Skeletal muscle cell (primary cell): ENCODE measurements at regions not wholly inside any gene's neighbourhood (a gene's known extent, or its start where the extent isn't known, plus 50 kb on each side); places are given as distances from the start of the nearest gene placed in this dataset.
A peak's percentile ranks its signal among the peaks of the same experiment; 100 is the strongest.

Experiments used
- DNase-seq: peaks from one replicate; pipeline ENCODE4 v3.0.0-alpha.2; 2010; ENCODE audit warnings: low read depth
- H3K4me3 ChIP-seq: 2 replicates; pipeline ENCODE4 v1.5.1; 2011; ENCODE audit warnings: low read depth, mild to moderate bottlenecking, control low read depth, low read length, moderate library complexity

DNA sequence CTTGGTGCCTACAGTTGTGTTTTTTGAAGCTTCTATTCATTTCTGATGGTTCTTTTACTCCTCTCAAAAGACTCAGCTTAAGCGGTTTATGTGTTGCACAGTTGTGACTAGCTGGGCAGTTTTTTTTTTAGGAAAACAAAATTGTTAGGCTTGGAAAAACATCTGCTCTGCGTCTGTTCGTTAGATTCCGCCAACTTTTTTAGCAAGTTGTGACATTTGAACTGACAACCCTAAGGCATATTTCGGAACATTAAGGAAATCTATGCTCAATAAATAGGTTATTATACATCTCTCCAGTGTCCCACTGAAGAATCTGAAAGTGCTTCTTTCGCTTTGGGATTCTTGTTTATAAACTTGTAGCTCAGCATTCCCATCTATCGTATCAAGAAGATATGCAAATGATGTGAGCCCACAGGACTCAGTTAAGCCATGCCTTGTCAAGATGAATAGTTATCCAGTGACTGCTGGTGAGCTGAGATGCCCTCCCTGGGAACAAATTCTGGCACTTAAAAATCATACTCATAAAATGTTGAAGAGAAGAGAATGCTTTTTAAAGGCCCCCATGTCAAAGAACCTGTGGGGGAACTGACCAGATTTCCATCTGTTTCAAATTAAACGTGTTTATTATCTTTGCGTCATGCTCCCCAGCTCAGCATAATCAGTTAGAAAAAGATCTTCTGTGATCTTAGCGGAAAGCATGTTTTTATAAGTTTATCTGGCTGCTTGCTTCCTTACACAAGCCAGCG, 109.0 kb upstream of the FAM20A start:
- no peak overlapping the region for H3K4me3 ChIP-seq
- DNase-seq: peak; percentile 67

DNA sequence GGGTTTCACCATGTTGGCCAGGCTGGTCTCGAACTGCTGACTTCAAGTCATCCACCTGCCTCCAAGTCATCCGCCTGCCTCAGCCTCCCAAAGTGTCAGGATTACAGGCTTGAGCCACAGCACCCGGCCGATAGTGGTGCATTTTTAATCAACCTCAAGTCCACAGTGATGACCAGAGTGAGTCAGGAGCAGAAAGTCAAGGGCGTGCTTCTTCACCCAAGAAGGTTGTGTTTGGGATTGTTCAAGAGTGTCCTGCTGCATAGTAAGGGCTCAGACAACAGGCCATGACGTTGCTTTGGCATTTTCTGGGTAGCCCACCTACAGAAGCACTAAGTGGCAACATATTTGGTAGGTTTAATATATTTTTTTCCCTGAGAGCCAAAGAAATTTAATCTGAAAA, 108.3 kb upstream of the FAM20A start:
- no peak overlapping the region for H3K4me3 ChIP-seq
- no peak for DNase-seq

DNA sequence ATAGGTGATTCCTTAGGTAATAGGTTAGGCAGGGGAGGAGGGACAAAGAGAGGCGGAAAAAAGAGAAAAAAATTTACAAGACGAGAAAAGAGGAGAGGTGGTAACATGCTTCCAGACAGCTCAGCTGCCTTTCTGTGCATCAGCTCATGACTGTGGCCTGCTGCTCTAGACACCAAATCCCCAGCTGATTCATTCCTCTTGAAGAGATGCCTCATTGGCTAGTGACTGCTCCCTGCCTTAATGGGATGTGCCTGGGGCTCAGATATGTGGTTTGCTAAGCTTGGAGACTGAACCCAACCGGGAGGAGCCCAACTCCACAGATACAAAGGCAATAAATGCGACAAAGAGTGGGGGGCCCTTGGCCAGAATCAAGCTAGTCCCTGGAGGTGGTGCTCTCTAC, 105.9 kb upstream of the FAM20A start:
- no peak for DNase-seq
- H3K4me3 ChIP-seq: no peak overlapping the region

DNA sequence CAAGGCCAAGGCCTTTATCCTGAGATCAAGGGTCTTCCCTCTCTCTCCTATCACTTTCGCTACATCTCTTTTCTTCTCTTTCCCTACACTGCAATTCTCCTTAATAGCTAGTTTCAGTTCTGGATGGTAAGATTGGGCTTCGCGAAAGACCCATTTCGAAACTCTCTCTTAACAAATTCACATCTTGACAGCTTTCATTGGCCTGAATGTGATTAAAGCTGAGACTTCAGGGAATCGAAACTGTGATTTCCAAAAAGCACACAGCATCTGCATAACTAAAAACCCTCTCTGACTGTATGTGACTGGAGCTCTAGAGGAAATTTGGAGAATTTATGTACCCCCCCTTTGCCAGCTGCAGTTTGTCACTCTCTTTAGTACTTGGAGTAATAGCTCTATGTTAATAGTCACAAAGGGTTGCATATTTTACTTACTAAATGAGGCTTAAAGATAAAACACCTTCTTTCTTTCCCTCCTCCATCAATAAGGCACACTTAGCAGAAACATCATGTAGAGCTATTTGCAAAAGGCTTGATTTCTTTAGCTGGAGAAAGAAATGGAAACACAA, 105.3 kb upstream of the FAM20A start:
- no peak for DNase-seq

DNA sequence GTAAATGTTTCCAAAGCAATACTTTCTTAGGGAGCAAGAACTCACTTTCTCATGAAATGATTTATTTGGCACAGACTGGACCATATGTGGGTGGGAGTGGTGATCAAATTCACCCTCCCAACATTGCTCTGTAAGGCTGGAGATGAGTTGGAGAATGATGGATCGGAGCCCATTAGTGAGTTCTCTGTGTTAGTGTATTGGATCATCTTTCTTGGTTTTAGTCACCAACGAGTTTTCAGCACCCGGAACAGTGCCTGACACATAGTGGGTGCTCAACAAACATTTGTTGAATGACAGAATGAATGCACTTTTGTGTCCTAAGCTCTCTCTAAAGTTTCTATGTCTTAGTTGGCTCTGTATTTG, 104.5 kb upstream of the FAM20A start:
- H3K4me3 ChIP-seq: no peak overlapping the region
- no peak for DNase-seq

More for the DNA sequence above, 105.3 kb upstream of the FAM20A start:
- H3K4me3 ChIP-seq: no peak overlapping the region

DNA sequence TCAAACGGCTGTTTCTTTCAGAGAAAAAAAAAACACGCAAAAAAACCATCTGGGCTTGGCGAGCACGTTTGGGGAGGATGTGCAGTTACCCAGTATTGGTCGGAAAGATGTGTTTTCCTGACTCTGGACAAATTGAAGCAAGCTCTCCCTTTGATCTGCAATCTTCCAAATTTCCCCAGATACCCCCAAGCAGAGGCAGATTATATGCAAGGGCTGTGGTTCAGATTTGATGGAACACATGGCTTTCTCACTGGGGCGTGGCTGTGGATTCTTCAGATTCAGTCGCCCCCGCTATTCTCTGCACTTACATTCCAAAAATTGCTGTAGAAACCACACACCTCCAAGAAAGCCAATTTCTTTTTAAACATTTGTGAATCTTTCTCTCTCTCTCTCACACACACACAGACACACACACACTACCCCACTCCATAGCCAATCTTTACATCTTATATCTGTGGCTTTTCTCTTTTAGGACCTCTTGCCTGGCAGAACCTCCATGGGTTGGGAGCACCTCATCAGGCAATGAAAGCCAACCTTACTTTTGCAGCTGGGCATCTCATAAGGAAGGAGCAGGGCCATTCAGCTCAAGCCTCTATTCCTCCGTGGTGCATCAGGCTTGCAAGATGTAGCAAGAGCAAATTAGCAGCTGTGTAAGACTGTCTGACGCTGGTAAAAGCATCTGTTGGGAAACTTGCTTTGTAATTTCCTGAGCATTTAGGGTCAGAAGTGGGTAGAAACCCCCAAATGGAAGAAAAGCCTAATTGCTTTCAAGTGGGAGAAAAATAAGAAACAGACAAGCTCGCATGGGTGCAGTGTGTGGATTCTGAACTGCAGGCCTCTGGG, 103.9 kb upstream of the FAM20A start:
- H3K4me3 ChIP-seq: peak overlapping the region; percentile 8
- DNase-seq: peak; percentile 89

DNA sequence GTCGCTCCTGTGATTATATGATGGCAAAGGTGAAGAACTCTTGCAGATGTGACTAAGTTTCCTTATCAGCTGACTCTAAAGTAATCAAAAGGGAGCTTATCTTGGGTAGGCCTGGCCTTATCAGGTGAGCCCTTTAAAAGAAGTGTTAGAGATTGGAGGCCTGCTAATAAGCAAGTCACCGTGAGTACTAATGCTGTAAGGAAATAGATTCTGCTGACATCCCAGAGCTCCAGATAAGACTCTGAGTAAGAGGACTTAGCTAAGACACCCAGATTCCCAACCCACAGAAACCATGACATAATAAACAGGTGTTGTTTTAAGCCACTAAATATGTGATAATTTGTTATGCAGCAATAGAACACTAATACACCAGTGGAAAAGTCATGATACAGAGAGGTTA, 99.9 kb upstream of the FAM20A start:
- no peak overlapping the region for H3K4me3 ChIP-seq
- no peak for DNase-seq

DNA sequence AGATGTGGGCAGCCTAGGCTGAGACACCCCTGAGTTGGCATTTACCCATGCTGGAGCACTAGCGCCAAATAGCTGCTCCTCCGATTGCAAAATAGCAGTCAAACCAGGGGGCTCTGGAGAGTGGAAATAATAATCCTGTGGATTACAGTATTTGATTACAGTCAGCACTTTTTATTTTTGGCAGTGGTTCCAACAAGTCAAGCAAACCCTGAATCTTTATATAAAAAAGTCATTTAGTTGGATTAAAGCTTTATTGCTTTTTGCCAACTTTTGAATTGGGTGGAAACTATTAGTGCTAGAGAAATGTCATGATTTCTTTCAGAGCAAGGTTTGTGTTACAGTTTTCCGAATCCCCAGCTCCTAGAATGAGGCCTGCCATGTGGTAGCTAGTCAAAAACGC, 99.3 kb upstream of the FAM20A start:
- no peak overlapping the region for H3K4me3 ChIP-seq
- no peak for DNase-seq

DNA sequence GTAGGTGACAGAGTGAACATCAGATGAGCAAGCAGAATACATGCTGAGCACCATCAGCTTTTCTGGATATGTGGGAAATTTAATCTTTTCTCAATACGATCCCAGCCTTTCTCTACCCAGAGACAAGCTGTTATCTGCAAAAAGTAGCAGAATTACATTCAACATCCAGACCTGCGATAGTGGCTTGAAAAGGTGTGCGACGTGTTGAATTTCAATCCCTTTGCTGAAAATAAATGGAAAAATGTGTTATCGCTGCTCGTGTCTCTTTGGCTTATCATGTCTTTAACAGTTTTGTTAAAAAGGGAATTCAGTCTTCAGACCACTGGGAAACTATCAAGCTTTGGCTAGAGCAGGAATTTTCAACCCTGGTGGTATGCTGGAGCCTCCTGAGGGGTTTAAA, 98.8 kb upstream of the FAM20A start:
- no peak for DNase-seq
- no peak overlapping the region for H3K4me3 ChIP-seq

DNA sequence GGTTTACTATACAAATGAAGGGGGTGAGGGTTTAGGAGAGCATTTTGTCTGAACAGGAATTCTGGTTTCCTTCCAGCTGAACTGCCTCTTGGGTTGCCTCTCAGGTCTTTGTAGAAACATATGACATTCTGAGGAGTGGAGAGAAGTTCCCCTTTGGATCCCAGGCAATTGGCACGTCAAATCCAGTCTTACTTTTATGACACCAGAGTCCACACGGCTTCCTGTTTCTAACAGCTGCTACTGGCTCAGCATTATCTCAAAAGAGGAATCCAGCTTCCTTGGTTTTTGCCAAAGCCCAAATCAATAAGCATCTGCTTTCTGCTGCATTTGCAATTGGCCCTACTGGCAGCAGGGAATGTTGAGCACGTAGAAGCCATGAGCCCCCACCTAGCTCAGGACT, 97.6 kb upstream of the FAM20A start:
- DNase-seq: no peak
- no peak overlapping the region for H3K4me3 ChIP-seq

DNA sequence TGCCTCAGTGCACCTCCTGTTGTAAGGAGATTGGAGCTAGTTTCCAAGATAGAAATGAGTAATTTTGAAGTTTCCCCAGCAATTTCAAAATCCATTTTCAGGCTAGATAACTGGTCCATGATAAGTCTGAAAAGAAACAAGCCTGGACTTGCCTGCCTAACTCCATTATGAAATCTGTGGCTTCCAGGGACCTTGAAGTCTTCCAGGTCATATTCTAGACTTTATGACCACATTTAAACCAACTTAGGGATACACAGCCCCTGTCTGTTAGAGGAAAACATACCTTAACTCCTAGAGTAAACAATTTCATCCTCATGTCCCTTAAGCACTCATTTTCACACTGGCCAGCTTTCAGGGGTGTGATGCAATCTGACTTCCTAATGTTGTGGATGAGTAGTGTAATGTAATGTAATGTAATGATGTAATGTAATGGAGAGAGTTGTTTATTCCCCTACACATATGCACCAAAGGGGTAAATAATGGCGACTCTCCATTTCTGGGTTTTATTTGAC, 96.7 kb upstream of the FAM20A start:
- no peak overlapping the region for H3K4me3 ChIP-seq
- DNase-seq: peak; percentile 85

DNA sequence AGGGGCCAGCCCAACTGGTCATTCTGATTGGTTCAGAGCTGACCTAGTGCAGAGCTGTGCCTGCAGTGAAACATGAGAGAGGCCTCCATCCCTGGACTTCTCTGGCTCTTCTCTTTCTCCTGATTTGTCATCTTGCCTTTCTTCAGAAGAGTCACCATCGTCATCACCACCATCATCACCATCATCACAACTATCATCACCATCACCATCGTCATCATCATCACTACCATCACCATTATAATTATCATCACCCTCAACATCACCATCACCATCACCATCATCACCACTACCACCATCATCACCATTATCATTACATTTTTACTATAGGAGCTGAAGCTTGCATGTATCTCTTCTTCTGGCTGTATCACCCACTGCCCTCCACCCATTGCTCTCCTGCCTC, 94.5 kb upstream of the FAM20A start:
- H3K4me3 ChIP-seq: no peak overlapping the region
- DNase-seq: no peak

DNA sequence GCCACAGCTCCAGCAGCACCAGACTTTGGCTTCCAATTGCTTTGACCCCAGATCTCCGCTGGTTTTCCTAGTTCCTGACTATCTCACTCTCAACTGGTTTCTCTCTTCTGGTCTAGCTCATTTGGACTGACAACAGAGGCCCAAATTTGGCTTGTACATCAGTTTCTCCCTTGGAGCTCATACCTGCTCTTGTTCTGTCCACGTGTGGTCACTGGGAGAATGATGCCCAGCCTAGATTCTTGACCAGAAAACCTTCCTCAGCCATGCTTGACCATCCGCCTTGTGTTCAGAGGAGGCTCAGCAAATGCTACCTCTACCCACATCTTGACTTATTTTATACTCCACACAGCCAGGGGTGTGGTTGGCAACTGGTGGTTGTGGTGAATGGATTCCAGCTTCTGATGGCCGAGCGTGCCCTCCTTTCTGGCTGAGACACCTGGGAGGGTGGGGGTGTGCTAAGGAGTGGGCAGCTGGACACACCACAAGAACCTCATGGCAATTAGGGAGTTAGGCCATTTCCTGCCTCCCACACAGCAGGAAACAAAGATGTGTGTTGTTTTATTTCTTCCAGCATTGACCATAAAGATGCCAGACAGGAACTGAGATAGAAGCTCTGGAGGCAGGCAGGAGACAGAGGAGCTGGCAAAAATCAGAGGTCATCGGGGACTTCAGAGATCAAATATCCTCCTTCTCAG, 93.8 kb upstream of the FAM20A start:
- peak; percentile 53 for DNase-seq
- no peak overlapping the region for H3K4me3 ChIP-seq

DNA sequence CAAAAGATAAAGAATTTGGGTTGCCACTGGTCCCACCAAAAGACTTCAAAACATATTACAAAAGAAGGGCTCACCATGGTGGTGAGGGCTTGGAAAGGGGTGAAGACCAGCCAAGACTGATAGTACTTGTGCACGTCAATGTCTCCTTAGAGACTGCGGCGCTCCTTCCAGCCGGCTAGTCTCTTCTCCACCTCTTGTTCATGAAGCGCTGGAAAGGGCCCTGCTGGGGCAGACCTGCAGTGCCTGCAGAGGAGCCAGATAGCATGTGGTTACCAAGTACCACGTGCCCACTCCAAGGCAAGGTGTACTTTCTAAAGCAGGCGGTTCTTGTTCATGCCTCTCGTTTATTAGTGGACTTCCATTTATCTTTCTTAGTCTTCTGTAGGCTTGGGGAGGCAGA, 92.7 kb upstream of the FAM20A start:
- no peak overlapping the region for H3K4me3 ChIP-seq
- no peak for DNase-seq

DNA sequence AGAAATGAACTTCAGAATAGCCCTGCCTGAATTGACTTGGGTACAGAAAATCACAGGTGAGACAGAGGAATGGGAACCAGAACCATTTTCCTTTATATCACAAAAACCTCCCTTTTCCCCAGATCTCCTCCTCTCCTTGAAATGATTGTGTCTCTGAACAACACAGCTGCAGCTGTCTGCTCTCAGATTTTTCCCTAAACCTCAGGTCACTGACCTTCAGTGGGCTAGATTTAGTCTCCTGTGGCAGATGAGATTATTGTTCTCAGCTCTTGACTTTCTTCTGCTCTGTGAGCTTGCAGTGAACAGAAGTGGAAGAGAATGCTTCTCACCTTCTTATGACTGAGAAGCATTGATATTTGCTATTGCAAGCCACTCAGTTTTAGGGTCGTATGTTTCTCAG, 92.3 kb upstream of the FAM20A start:
- no peak for DNase-seq
- no peak overlapping the region for H3K4me3 ChIP-seq

DNA sequence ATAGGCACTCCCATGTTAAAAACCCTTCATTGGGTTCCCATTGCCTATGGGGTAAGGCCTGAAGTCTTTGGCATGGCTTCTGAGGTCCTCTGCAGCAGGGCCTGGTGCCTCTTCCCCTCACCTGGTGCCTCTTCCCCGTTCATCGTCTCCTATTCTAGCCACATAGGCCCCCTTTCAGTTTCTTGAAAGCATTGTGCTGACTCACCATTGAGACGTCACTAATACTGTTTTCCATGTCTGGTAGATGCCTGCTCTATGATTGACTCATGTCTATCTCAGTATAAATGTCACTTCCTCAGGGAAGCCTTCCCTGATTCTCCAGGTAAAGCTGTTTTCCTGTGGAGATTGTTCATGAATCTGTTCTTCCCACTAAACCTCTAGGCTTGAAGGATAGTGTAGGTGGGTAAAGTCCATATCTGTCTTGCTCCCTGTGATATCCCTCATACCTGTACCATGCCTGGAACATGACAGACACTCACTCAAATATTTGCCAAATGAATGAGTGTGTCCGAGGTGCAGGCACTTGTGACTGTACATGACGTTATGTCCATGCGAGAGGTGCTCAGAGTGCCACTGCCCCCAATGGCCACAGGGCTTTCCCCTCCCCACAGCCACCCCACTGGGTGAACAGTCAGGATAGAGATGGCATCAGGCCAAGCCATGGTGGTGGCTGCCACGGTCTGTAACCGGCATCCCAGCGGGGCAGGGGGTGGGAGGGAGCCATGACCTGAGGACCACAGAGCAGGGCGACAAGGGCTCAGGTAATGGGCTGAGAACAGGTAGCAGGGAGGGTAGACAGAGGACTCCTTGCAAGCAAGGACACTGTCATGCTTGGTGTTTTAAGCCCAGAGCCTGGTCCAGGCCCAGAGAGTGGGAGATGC, 85.2 kb upstream of the FAM20A start:
- no peak overlapping the region for H3K4me3 ChIP-seq
- DNase-seq: no peak

DNA sequence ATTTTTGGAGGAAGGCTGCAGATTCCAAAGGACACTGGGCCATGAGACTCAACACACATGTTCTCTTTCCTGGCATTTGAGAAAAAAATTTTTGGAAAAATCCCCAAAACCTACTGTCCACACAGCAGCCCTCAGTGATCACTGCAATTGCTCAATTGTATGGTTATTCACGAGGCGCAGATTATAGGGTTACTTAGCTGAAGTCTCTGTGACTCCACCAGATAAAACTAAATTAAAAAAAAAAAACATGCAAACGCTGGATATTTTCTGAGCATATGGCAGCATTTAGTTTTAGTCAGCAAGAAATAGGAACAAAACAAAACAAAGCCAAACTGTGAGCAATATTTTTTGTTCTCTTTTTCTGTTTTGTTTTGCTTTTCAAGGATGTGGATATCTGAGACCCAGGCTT, 83.8 kb upstream of the FAM20A start:
- no peak overlapping the region for H3K4me3 ChIP-seq
- no peak for DNase-seq

DNA sequence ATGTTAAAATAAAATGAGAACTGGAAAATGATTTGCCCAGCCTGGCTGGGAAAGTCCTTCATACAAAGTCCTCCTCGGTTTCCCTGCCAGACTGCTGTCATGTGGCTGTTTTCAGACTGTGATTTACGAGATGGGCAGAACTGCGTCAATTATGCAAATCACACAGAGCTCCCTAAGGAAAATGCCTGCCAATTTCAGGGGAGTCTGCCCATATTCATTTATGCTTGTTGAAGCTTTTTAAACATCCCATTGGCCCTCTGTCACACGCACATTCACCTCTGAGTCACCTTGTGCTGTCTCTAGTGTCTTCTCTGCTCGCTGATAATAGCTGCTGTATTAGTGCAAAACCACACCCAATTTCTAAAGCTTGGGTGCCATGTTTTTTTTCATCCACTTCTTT, 81.7 kb upstream of the FAM20A start:
- DNase-seq: no peak

DNA sequence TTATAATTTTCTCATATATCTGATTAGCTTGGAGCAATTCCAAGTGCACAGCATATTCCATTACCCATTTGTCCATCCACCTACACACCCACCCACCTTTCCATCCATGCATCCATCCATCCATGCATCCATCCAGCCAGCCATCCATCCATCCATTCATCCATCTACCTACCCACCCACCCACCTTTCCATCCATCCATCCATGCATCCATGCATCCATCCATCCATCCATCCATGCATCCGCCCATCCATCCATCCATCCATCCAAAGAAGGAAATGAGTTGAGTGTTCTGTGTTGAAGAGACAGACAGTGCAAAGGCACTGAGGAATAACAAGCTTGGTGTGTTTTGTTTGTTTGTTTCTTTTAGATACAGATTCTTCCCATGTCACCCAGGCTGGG, 78.7 kb upstream of the FAM20A start:
- H3K4me3 ChIP-seq: no peak overlapping the region
- DNase-seq: no peak

More for the DNA sequence above, 81.7 kb upstream of the FAM20A start:
- H3K4me3 ChIP-seq: no peak overlapping the region
